Upper lobe of left lung (tissue), 4 donors: ENCODE measurements at regions not wholly inside any gene's neighbourhood (a gene's known extent, or its start where the extent isn't known, plus 50 kb on each side); places are given as distances from the start of the nearest gene placed in this dataset.

ENCODE experiments used
- CTCF ChIP-seq, 6 experiments: fragments of 450-650 bp in 4 of 6; fragments of 200-600 bp in 2 of 6; sonication (generic) in 2 of 6; IDR thresholded peaks; one replicate each; pipeline ENCODE4 v1.5.1; 2016 to 2019; ENCODE audit warnings: antibody characterized with exemption in 6 of 6
- EP300 ChIP-seq, 4 donors: sonication (generic); formaldehyde crosslinking; IDR thresholded peaks; one replicate each; pipeline ENCODE4 v1.5.1; 2017; ENCODE audit warnings: antibody characterized with exemption in 4 of 4, control low read depth in 2 of 4
- POLR2A ChIP-seq, 4 donors: fragments of 450-650 bp; IDR thresholded peaks; one replicate each; pipeline ENCODE4 v1.5.1; 2016 to 2017; ENCODE audit warnings: antibody characterized with exemption in 4 of 4, mild to moderate bottlenecking in 2 of 4
- POLR2AphosphoS5 ChIP-seq, 2 donors: sonication (generic); formaldehyde crosslinking; IDR thresholded peaks; one replicate each; pipeline ENCODE4 v1.5.1; 2017; ENCODE audit warnings: antibody characterized with exemption in 2 of 2

- TF ChIP-seq POLR2A (IDR thresholded peaks at IDR 0.05) = no peak
- no peak for TF ChIP-seq CTCF (IDR thresholded peaks at IDR 0.05)
- peak in 1 of 4 donors; percentile 2 for TF ChIP-seq EP300 (IDR thresholded peaks at IDR 0.05)
- TF ChIP-seq POLR2AphosphoS5 (IDR thresholded peaks at IDR 0.05) = no peak
Observed at GRCh38 chrY:7449860-7450259, 538.3 kb upstream of the AMELY start.
